Neural cell (in vitro differentiated cells): ENCODE measurements at regions not wholly inside any gene's neighbourhood (a gene's known extent, or its start where the extent isn't known, plus 50 kb on each side); places are given as distances from the start of the nearest gene placed in this dataset.

ENCODE experiments used
- H2AFZ ChIP-seq: fragments of 200-600, 300-800 bp; sonication (generic), shearing (Covaris generic); 2 replicates; pipeline ENCODE4 v1.6.0; 2014; ENCODE audit warnings: low read depth, mild to moderate bottlenecking, antibody characterized with exemption, low read length, moderate library complexity
- H3F3A ChIP-seq: fragments of 200-600 bp; shearing (Covaris generic); 2 replicates; pipeline ENCODE4 v1.6.1; 2016; ENCODE audit warnings: mild to moderate bottlenecking, moderate library complexity, mixed read lengths, antibody characterized with exemption, low read length; ENCODE audit not compliant: insufficient read depth, poor library complexity, severe bottlenecking
- H3K27ac ChIP-seq: fragments of 200-600, 300-800 bp; sonication (generic), shearing (Covaris generic); 2 replicates; pipeline ENCODE4 v1.5.1; 2014; ENCODE audit warnings: mild to moderate bottlenecking, low read length, moderate library complexity
- H3K27me3 ChIP-seq: fragments of 300-800, 200-600 bp; sonication (generic), shearing (Covaris generic); 2 replicates; pipeline ENCODE4 v1.6.0; 2014; ENCODE audit warnings: mild to moderate bottlenecking, low read depth, low read length, moderate library complexity; ENCODE audit not compliant: insufficient read depth
- H3K36me3 ChIP-seq: fragments of 300-800, 200-600 bp; sonication (generic), shearing (Covaris generic); 2 replicates; pipeline ENCODE4 v1.5.1; 2014; ENCODE audit warnings: mild to moderate bottlenecking, antibody characterized with exemption, low read length, moderate library complexity; ENCODE audit not compliant: insufficient read depth
- H3K4me2 ChIP-seq: fragments of 300-800, 200-600 bp; sonication (generic), shearing (Covaris generic); 2 replicates; pipeline ENCODE4 v1.6.0; 2014; ENCODE audit warnings: mild to moderate bottlenecking, low read length
- H3K4me3 ChIP-seq: fragments of 300-800, 200-600 bp; sonication (generic), shearing (Covaris generic); 2 replicates; pipeline ENCODE4 v1.5.1; 2014; ENCODE audit warnings: mild to moderate bottlenecking, low read length, moderate library complexity
- H3K79me2 ChIP-seq: fragments of 200-600 bp; shearing (Covaris generic); replicated peaks from 2 replicates; pipeline ENCODE4 v1.6.0; 2014; ENCODE audit warnings: mild to moderate bottlenecking, low read length, moderate library complexity; ENCODE audit not compliant: insufficient read depth
- H3K9ac ChIP-seq: fragments of 300-800, 200-600 bp; sonication (generic), shearing (Covaris generic); 2 replicates; pipeline ENCODE4 v1.6.1; 2016; ENCODE audit warnings: mild to moderate bottlenecking, low read length, mixed read lengths
- H3K9me2 ChIP-seq: fragments of 200-600 bp; shearing (Covaris generic); 2 replicates; pipeline ENCODE4 v1.6.1; 2016; ENCODE audit warnings: mild to moderate bottlenecking, low read length, mixed read lengths; ENCODE audit not compliant: insufficient read depth
- H3K9me3 ChIP-seq: fragments of 200-600, 300-800 bp; sonication (generic), shearing (Covaris generic); 2 replicates; pipeline ENCODE4 v1.6.1; 2016; ENCODE audit warnings: mild to moderate bottlenecking, mixed run types, low read length, moderate library complexity, mixed read lengths
- H4K20me1 ChIP-seq: fragments of 200-600 bp; shearing (Covaris generic); 2 replicates; pipeline ENCODE4 v1.6.1; 2016; ENCODE audit warnings: mild to moderate bottlenecking, mixed run types; ENCODE audit not compliant: insufficient read depth
- EP300 ChIP-seq: fragments of 450-650 bp; conservative IDR thresholded peaks from 2 replicates; pipeline ENCODE4 v1.6.1; 2014; ENCODE audit warnings: antibody characterized with exemption, mild to moderate bottlenecking, moderate library complexity; ENCODE audit not compliant: poor library complexity, severe bottlenecking
- EZH2 ChIP-seq: fragments of 200-600, 300-800 bp; shearing (Covaris generic), sonication (generic); IDR thresholded peaks from 2 replicates; pipeline ENCODE4 v1.6.1; 2014; ENCODE audit warnings: antibody characterized with exemption, low read length, borderline replicate concordance, mild to moderate bottlenecking; ENCODE audit not compliant: insufficient read depth, poor library complexity, severe bottlenecking
- MXI1 ChIP-seq: fragments of 450-650 bp; conservative IDR thresholded peaks from 2 replicates; pipeline ENCODE4 v1.6.1; 2014; ENCODE audit warnings: antibody characterized with exemption, mild to moderate bottlenecking; ENCODE audit not compliant: poor library complexity, severe bottlenecking
- POLR2AphosphoS5 ChIP-seq: IDR thresholded peaks from 2 replicates; pipeline ENCODE4 v1.6.1; 2012
- RAD21 ChIP-seq: fragments of 450-650 bp; conservative IDR thresholded peaks from 2 replicates; pipeline ENCODE4 v1.6.1; 2014; ENCODE audit warnings: antibody characterized with exemption, mild to moderate bottlenecking, moderate library complexity
- SMC3 ChIP-seq: fragments of 450-650 bp; conservative IDR thresholded peaks from 2 replicates; pipeline ENCODE4 v1.6.1; 2014; ENCODE audit warnings: antibody characterized with exemption, mild to moderate bottlenecking, moderate library complexity; ENCODE audit not compliant: poor library complexity
- TAF1 ChIP-seq: IDR thresholded peaks from 2 replicates; pipeline ENCODE4 v1.6.1; 2012; ENCODE audit warnings: low read depth
- TF ChIP-seq, protein P1 (sequence below): fragments of 450-650 bp; IDR thresholded peaks from 2 replicates; pipeline ENCODE4 v1.5.1; 2014; ENCODE audit warnings: antibody characterized with exemption, mild to moderate bottlenecking, moderate library complexity; ENCODE audit not compliant: poor library complexity, severe bottlenecking
- TF ChIP-seq, protein P2 (sequence below): IDR thresholded peaks from 2 replicates; pipeline ENCODE4 v1.6.1; 2012; ENCODE audit warnings: borderline replicate concordance

DNA sequence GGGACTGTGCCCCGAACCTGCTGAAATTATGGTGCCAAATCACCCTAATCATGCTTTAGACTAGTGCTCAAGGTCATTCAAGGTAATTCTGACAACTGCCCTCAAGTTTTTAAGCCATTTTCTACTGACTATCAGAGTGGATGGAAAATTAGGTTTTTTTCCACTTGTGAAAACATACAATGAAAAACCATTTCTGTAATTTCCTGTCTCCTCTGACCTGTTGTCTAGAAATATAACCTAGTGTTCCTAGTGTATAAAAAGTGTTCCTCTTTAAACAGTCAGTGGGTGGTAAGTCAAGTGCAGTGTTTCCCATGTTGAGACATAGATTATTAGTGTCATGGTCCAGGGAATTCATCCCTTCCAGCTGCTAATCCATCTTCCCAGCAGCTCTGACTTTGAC, 232.8 kb upstream of the UMPS start:
- no peak overlapping the region for H3K27ac ChIP-seq
- H3K36me3 ChIP-seq = peaks cover 4% of the 10 kb centered on the region
- TF ChIP-seq RAD21 (no peak), TAF1 (no peak), SMC3 (no peak)
- TF ChIP-seq, protein P1, sequence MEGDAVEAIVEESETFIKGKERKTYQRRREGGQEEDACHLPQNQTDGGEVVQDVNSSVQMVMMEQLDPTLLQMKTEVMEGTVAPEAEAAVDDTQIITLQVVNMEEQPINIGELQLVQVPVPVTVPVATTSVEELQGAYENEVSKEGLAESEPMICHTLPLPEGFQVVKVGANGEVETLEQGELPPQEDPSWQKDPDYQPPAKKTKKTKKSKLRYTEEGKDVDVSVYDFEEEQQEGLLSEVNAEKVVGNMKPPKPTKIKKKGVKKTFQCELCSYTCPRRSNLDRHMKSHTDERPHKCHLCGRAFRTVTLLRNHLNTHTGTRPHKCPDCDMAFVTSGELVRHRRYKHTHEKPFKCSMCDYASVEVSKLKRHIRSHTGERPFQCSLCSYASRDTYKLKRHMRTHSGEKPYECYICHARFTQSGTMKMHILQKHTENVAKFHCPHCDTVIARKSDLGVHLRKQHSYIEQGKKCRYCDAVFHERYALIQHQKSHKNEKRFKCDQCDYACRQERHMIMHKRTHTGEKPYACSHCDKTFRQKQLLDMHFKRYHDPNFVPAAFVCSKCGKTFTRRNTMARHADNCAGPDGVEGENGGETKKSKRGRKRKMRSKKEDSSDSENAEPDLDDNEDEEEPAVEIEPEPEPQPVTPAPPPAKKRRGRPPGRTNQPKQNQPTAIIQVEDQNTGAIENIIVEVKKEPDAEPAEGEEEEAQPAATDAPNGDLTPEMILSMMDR = no peak
- TF ChIP-seq, protein P2, sequence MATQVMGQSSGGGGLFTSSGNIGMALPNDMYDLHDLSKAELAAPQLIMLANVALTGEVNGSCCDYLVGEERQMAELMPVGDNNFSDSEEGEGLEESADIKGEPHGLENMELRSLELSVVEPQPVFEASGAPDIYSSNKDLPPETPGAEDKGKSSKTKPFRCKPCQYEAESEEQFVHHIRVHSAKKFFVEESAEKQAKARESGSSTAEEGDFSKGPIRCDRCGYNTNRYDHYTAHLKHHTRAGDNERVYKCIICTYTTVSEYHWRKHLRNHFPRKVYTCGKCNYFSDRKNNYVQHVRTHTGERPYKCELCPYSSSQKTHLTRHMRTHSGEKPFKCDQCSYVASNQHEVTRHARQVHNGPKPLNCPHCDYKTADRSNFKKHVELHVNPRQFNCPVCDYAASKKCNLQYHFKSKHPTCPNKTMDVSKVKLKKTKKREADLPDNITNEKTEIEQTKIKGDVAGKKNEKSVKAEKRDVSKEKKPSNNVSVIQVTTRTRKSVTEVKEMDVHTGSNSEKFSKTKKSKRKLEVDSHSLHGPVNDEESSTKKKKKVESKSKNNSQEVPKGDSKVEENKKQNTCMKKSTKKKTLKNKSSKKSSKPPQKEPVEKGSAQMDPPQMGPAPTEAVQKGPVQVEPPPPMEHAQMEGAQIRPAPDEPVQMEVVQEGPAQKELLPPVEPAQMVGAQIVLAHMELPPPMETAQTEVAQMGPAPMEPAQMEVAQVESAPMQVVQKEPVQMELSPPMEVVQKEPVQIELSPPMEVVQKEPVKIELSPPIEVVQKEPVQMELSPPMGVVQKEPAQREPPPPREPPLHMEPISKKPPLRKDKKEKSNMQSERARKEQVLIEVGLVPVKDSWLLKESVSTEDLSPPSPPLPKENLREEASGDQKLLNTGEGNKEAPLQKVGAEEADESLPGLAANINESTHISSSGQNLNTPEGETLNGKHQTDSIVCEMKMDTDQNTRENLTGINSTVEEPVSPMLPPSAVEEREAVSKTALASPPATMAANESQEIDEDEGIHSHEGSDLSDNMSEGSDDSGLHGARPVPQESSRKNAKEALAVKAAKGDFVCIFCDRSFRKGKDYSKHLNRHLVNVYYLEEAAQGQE = no peak

DNA sequence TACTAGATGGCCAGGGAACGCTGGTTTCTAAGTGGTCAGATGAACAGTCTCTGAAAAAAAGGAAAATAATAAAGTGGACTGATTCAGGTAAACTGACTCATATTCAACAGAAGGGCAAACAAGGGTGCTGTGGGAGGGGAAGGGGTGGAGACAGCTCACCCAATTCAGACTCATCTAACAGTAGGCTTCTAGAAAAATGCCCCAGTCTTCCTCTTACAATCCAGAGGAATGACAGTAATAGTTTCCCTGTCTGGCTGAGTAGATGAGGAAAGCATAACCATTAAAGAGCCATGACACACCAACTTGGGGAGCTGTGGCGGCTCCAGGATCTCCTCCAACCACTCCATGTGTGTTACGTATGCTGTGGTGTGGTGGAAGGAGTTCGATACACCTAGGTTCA, 231.4 kb upstream of the UMPS start:
- Histone ChIP-seq H3K9me2 (no peaks in the 10 kb centered on the region), H3K4me3 (no peak overlapping the region), H3F3A (no peaks in the 10 kb centered on the region), H3K4me2 (no peak overlapping the region), H3K9me3 (no peaks in the 10 kb centered on the region), H3K36me3 (no peaks in the 10 kb centered on the region), H3K27me3 (no peaks in the 10 kb centered on the region), H3K79me2 (no peaks in the 10 kb centered on the region), H2AFZ (no peak overlapping the region), H3K27ac (no peak overlapping the region), H3K9ac (no peak overlapping the region), H4K20me1 (no peaks in the 10 kb centered on the region)
- TF ChIP-seq SMC3 (no peak), EZH2 (no peak), TAF1 (no peak), MXI1 (no peak), POLR2AphosphoS5 (no peak), RAD21 (no peak), EP300 (no peak)
- TF ChIP-seq, protein P2 = no peak
- TF ChIP-seq, protein P1 = no peak

More for the DNA sequence above, 232.8 kb upstream of the UMPS start:
- Histone ChIP-seq H3K79me2 (no peaks in the 10 kb centered on the region), H2AFZ (no peak overlapping the region), H3K9ac (no peak overlapping the region), H4K20me1 (no peaks in the 10 kb centered on the region), H3K9me2 (no peaks in the 10 kb centered on the region), H3K4me3 (no peak overlapping the region), H3K4me2 (no peak overlapping the region), H3K9me3 (no peaks in the 10 kb centered on the region), H3F3A (no peaks in the 10 kb centered on the region), H3K27me3 (no peaks in the 10 kb centered on the region)
